Nephron (organoid): ENCODE measurements at regions not wholly inside any gene's neighbourhood (a gene's known extent, or its start where the extent isn't known, plus 50 kb on each side); places are given as distances from the start of the nearest gene placed in this dataset.

ENCODE experiments used
- H3K27ac Mint-ChIP-seq, 3 experiments: 2 replicates each; pipeline ENCODE4 v1.8.0; 2020; ENCODE audit warnings: mixed read lengths in 3 of 3, mild to moderate bottlenecking in 2 of 3, moderate library complexity in 1 of 3
- H3K27me3 Mint-ChIP-seq: 2 replicates; pipeline ENCODE4 v1.8.0; 2021; ENCODE audit warnings: low read depth, mild to moderate bottlenecking, moderate library complexity, mixed read lengths
- H3K36me3 Mint-ChIP-seq: 2 replicates; pipeline ENCODE4 v1.8.0; 2020; ENCODE audit warnings: low read depth, mixed read lengths
- H3K4me1 Mint-ChIP-seq: 2 replicates; pipeline ENCODE4 v1.8.0; 2020; ENCODE audit warnings: mixed read lengths
- H3K4me3 Mint-ChIP-seq, 3 experiments: 2 replicates each; pipeline ENCODE4 v1.8.0; 2020; ENCODE audit warnings: mild to moderate bottlenecking in 3 of 3, mixed read lengths in 3 of 3, moderate library complexity in 2 of 3
- H3K9me3 Mint-ChIP-seq: 2 replicates; pipeline ENCODE4 v1.8.0; 2020; ENCODE audit warnings: mixed read lengths
- CTCF ChIP-seq, 3 experiments: fragments of 200-600 bp; sonication (generic); IDR thresholded peaks; one replicate each; pipeline ENCODE4 v1.5.0; 2021; ENCODE audit warnings: antibody characterized with exemption in 3 of 3; ENCODE audit not compliant: unreplicated experiment in 3 of 3

GRCh38 chr15:26477044-26477443 is 295.8 kb downstream of the GABRB3 start:
- H3K36me3 Mint-ChIP-seq, result no peaks in the 10 kb centered on the region
- no peaks in the 10 kb centered on the region for H3K27me3 Mint-ChIP-seq
- no peaks in the 10 kb centered on the region for H3K4me1 Mint-ChIP-seq
- no peak overlapping the region for H3K4me3 Mint-ChIP-seq
- no peak for TF ChIP-seq CTCF (IDR thresholded peaks at IDR 0.05; ENCODE audit: unreplicated experiment in 3 of 3)
- no peak overlapping the region for H3K27ac Mint-ChIP-seq
- H3K9me3 Mint-ChIP-seq, result no peaks in the 10 kb centered on the region

GRCh38 chr15:26475554-26475953 is 297.3 kb downstream of the GABRB3 start:
- H3K9me3 Mint-ChIP-seq, result no peaks in the 10 kb centered on the region
- no peaks in the 10 kb centered on the region for H3K27me3 Mint-ChIP-seq
- H3K4me1 Mint-ChIP-seq, result no peaks in the 10 kb centered on the region
- no peaks in the 10 kb centered on the region for H3K36me3 Mint-ChIP-seq
- TF ChIP-seq CTCF (IDR thresholded peaks at IDR 0.05; ENCODE audit: unreplicated experiment in 3 of 3), result no peak
- H3K27ac Mint-ChIP-seq, result no peak overlapping the region
- H3K4me3 Mint-ChIP-seq, result no peak overlapping the region

- Mint-ChIP-seq H3K27ac (no peak overlapping the region), H3K9me3 (peaks cover 6% of the 10 kb centered on the region), H3K4me3 (no peak overlapping the region), H3K36me3 (no peaks in the 10 kb centered on the region), H3K4me1 (no peaks in the 10 kb centered on the region), H3K27me3 (no peaks in the 10 kb centered on the region)
- TF ChIP-seq CTCF (IDR thresholded peaks at IDR 0.05; ENCODE audit: unreplicated experiment in 3 of 3), result no peak
Measured at GRCh38 chr15:26472661-26473060, 300.2 kb downstream of the GABRB3 start.

GRCh38 chr15:26461847-26462608 is 310.8 kb downstream of the GABRB3 start:
- H3K4me3 Mint-ChIP-seq, result no peak overlapping the region

GRCh38 chr15:26460165-26460564 is 312.7 kb downstream of the GABRB3 start:
- TF ChIP-seq CTCF (IDR thresholded peaks at IDR 0.05; ENCODE audit: unreplicated experiment in 3 of 3), result no peak
- H3K4me3 Mint-ChIP-seq, result no peak overlapping the region
- H3K27me3 Mint-ChIP-seq, result peaks cover 11% of the 10 kb centered on the region
- H3K27ac Mint-ChIP-seq, result no peak overlapping the region
- H3K9me3 Mint-ChIP-seq, result peaks cover 17% of the 10 kb centered on the region
- no peaks in the 10 kb centered on the region for H3K4me1 Mint-ChIP-seq
- no peaks in the 10 kb centered on the region for H3K36me3 Mint-ChIP-seq

More at GRCh38 chr15:26461847-26462608, 310.8 kb downstream of the GABRB3 start:
- TF ChIP-seq CTCF (IDR thresholded peaks at IDR 0.05; ENCODE audit: unreplicated experiment in 3 of 3), result no peak
- peaks cover 26% of the 10 kb centered on the region for H3K9me3 Mint-ChIP-seq
- H3K4me1 Mint-ChIP-seq, result no peaks in the 10 kb centered on the region
- no peak overlapping the region for H3K27ac Mint-ChIP-seq
- H3K27me3 Mint-ChIP-seq, result peaks cover 11% of the 10 kb centered on the region
- H3K36me3 Mint-ChIP-seq, result no peaks in the 10 kb centered on the region

- peaks cover 10% of the 10 kb centered on the region for H3K27me3 Mint-ChIP-seq
- H3K9me3 Mint-ChIP-seq, result peaks cover 17% of the 10 kb centered on the region
- no peak for TF ChIP-seq CTCF (IDR thresholded peaks at IDR 0.05; ENCODE audit: unreplicated experiment in 3 of 3)
- no peaks in the 10 kb centered on the region for H3K4me1 Mint-ChIP-seq
- H3K4me3 Mint-ChIP-seq, result no peak overlapping the region
- no peaks in the 10 kb centered on the region for H3K36me3 Mint-ChIP-seq
- H3K27ac Mint-ChIP-seq, result no peak overlapping the region
Measured at GRCh38 chr15:26455828-26456227, 317.0 kb downstream of the GABRB3 start.
